ENCODE measurements at regions not wholly inside any gene's neighbourhood (a gene's known extent, or its start where the extent isn't known, plus 50 kb on each side); places are given as distances from the start of the nearest gene placed in this dataset.
"Not testable (repeated sequence)": the region's sequence is repeated elsewhere in the genome, so short reads cannot be mapped to it uniquely, and the experiment has no call there.

DNA sequence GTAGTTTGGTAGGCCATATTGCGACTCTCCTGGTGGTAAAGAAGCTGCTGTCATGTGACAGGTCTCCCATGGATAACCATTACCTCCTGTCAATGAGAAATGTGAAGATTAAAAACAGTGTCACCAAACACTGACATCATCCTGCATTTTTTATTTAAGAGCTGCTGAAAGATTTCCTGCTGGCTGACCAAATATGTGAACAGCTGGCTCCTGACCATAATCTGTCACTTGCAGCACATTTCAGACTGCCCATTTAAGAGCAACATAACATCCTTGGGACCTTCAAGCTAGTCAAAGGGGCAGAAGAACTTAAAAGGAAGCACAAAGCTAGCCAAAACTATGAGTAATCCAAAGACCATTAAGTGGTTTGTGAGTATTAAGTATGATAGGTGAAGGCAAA lies 288.0 kb downstream of the IZUMO3 start:
- Histone ChIP-seq H3K27me3 (ENCODE audit: control insufficient read depth, insufficient read depth, low read length, poor library complexity, severe bottlenecking) (no peaks in the 10 kb centered on the region), H3K27ac (ENCODE audit: insufficient read depth, low read depth, low read length, poor library complexity, severe bottlenecking) (no peak overlapping the region), H3K4me3 (ENCODE audit: insufficient read depth, low read depth, low read length) (no peak overlapping the region), H3K36me3 (ENCODE audit: control insufficient read depth, insufficient read depth, low read length) (no peaks in the 10 kb centered on the region), H3K4me1 (ENCODE audit: control insufficient read depth, insufficient read depth, low read length) (no peaks in the 10 kb centered on the region), H3K9me3 (ENCODE audit: control insufficient read depth, low read length) (no peaks in the 10 kb centered on the region)
- 90 to 100% methylated on average over 1 of the region's 1 CpG for WGBS, 2 experiments

- H3K4me1 ChIP-seq (ENCODE audit: control insufficient read depth, insufficient read depth, low read length) = no peaks in the 10 kb centered on the region
- no peak overlapping the region for H3K4me3 ChIP-seq (ENCODE audit: insufficient read depth, low read depth, low read length)
- H3K36me3 ChIP-seq (ENCODE audit: control insufficient read depth, insufficient read depth, low read length) = no peaks in the 10 kb centered on the region
- WGBS, 2 experiments = 14 to 31% methylated on average over 2 of the region's 2 CpGs
- H3K27ac ChIP-seq (ENCODE audit: insufficient read depth, low read depth, low read length, poor library complexity, severe bottlenecking) = no peak overlapping the region
- H3K27me3 ChIP-seq (ENCODE audit: control insufficient read depth, insufficient read depth, low read length, poor library complexity, severe bottlenecking) = no peaks in the 10 kb centered on the region
- peaks cover 2% of the 10 kb centered on the region for H3K9me3 ChIP-seq (ENCODE audit: control insufficient read depth, low read length)
Observed at GRCh38 chr9:24245988-24246387, 299.7 kb downstream of the IZUMO3 start.

GRCh38 chr9:24242576-24242975 lies 303.1 kb downstream of the IZUMO3 start:
- no peaks in the 10 kb centered on the region for H3K4me1 ChIP-seq (ENCODE audit: control insufficient read depth, insufficient read depth, low read length)
- no peak overlapping the region for H3K27ac ChIP-seq (ENCODE audit: insufficient read depth, low read depth, low read length, poor library complexity, severe bottlenecking)
- peaks cover 2% of the 10 kb centered on the region for H3K9me3 ChIP-seq (ENCODE audit: control insufficient read depth, low read length)
- no peaks in the 10 kb centered on the region for H3K36me3 ChIP-seq (ENCODE audit: control insufficient read depth, insufficient read depth, low read length)
- WGBS, 2 experiments = 79 to 82% methylated on average over 3 of the region's 3 CpGs
- no peaks in the 10 kb centered on the region for H3K27me3 ChIP-seq (ENCODE audit: control insufficient read depth, insufficient read depth, low read length, poor library complexity, severe bottlenecking)
- no peak overlapping the region for H3K4me3 ChIP-seq (ENCODE audit: insufficient read depth, low read depth, low read length)

- 92 to 100% methylated on average over 1 to 2 of the region's 2 CpGs for WGBS, 2 experiments
Observed at GRCh38 chr9:24218656-24219055, 327.0 kb downstream of the IZUMO3 start.

GRCh38 chr9:24210641-24211040 lies 335.1 kb downstream of the IZUMO3 start:
- no peak overlapping the region for H3K4me3 ChIP-seq (ENCODE audit: insufficient read depth, low read depth, low read length)
- no peak overlapping the region for H3K27ac ChIP-seq (ENCODE audit: insufficient read depth, low read depth, low read length, poor library complexity, severe bottlenecking)
- 84 to 100% methylated on average over 1 to 2 of the region's 2 CpGs for WGBS, 2 experiments
- no peaks in the 10 kb centered on the region for H3K4me1 ChIP-seq (ENCODE audit: control insufficient read depth, insufficient read depth, low read length)
- H3K36me3 ChIP-seq (ENCODE audit: control insufficient read depth, insufficient read depth, low read length) = no peaks in the 10 kb centered on the region
- no peaks in the 10 kb centered on the region for H3K9me3 ChIP-seq (ENCODE audit: control insufficient read depth, low read length)
- no peaks in the 10 kb centered on the region for H3K27me3 ChIP-seq (ENCODE audit: control insufficient read depth, insufficient read depth, low read length, poor library complexity, severe bottlenecking)

More at GRCh38 chr9:24218656-24219055, 327.0 kb downstream of the IZUMO3 start:
- no peaks in the 10 kb centered on the region for H3K9me3 ChIP-seq (ENCODE audit: control insufficient read depth, low read length)
- no peaks in the 10 kb centered on the region for H3K27me3 ChIP-seq (ENCODE audit: control insufficient read depth, insufficient read depth, low read length, poor library complexity, severe bottlenecking)
- H3K4me1 ChIP-seq (ENCODE audit: control insufficient read depth, insufficient read depth, low read length) = no peaks in the 10 kb centered on the region
- no peak overlapping the region for H3K4me3 ChIP-seq (ENCODE audit: insufficient read depth, low read depth, low read length)
- no peak overlapping the region for H3K27ac ChIP-seq (ENCODE audit: insufficient read depth, low read depth, low read length, poor library complexity, severe bottlenecking)
- no peaks in the 10 kb centered on the region for H3K36me3 ChIP-seq (ENCODE audit: control insufficient read depth, insufficient read depth, low read length)

DNA sequence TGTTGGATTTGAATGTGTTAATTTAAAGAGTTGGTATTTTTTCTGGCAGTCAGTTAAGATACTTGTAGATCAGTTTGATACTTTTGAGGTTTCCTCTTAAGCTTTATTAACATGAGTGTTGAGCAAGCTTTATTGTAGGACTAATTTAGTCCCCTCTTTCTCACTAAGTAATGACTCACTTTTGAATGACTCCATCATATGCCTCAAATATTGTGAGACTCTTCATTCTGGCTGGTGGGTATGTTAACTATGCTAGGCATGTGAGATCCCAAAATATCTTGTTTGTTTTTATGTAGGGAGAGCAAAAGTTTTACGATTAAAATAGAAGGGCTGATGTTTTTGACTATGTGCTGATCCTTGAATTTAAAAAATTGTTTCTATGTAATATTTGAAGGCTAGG lies 355.7 kb downstream of the IZUMO3 start:
- no peaks in the 10 kb centered on the region for H3K4me1 ChIP-seq (ENCODE audit: control insufficient read depth, insufficient read depth, low read length)
- H3K27ac ChIP-seq (ENCODE audit: insufficient read depth, low read depth, low read length, poor library complexity, severe bottlenecking) = no peak overlapping the region
- no peaks in the 10 kb centered on the region for H3K9me3 ChIP-seq (ENCODE audit: control insufficient read depth, low read length)
- no peaks in the 10 kb centered on the region for H3K36me3 ChIP-seq (ENCODE audit: control insufficient read depth, insufficient read depth, low read length)
- no peak overlapping the region for H3K4me3 ChIP-seq (ENCODE audit: insufficient read depth, low read depth, low read length)
- no peaks in the 10 kb centered on the region for H3K27me3 ChIP-seq (ENCODE audit: control insufficient read depth, insufficient read depth, low read length, poor library complexity, severe bottlenecking)
- 90 to 93% methylated on average over 1 of the region's 1 CpG for WGBS, 2 experiments

DNA sequence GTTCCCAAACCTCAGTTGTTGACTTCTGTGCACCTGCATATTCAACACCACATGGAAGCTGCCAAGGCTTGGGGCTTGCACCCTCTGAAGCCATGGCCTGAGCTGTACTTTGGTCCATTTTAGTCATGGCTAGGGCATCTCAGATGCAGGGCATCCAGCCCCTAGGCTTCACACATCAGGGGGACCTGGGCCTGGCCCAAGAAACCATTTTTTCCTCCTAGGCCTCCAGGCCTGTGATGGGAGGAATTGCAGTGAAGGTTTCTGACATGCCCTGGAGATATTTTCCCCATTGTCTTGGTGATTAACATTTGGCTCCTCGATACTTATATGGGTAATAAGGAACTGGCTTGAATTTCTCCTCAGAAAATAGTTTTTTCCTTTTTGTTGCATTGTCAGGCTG lies 354.5 kb upstream of the ELAVL2 start:
- H3K27me3 ChIP-seq (ENCODE audit: control insufficient read depth, insufficient read depth, low read length, poor library complexity, severe bottlenecking); H3K9me3 ChIP-seq (ENCODE audit: control insufficient read depth, low read length); H3K4me3 ChIP-seq (ENCODE audit: insufficient read depth, low read depth, low read length); H3K4me1 ChIP-seq (ENCODE audit: control insufficient read depth, insufficient read depth, low read length); H3K36me3 ChIP-seq (ENCODE audit: control insufficient read depth, insufficient read depth, low read length); H3K27ac ChIP-seq (ENCODE audit: insufficient read depth, low read depth, low read length, poor library complexity, severe bottlenecking): not testable (repeated sequence)
- WGBS, 2 experiments = 93 to 100% methylated on average over 1 of the region's 1 CpG

DNA sequence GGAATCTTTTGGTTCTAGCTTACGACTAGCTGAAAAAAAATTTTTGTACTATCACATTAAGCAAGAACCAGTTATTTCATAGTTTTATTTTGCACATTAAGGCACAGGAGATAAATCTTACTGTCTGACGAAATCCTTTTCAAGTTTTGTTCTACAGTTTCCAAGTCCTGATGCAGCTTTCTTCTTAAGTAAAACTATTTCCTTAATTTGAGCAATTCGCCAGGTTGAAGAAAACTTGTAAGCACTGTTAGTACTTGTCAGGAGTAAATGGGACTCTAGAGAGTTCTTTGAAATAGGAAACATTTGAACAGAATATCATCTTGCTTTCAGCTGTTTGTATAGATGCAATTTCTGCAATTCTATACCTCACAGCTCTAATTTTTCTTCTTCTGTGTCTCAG lies 318.8 kb upstream of the ELAVL2 start:
- Histone ChIP-seq H3K27ac (ENCODE audit: insufficient read depth, low read depth, low read length, poor library complexity, severe bottlenecking) (no peak overlapping the region), H3K27me3 (ENCODE audit: control insufficient read depth, insufficient read depth, low read length, poor library complexity, severe bottlenecking) (no peaks in the 10 kb centered on the region), H3K4me3 (ENCODE audit: insufficient read depth, low read depth, low read length) (no peak overlapping the region), H3K36me3 (ENCODE audit: control insufficient read depth, insufficient read depth, low read length) (no peaks in the 10 kb centered on the region), H3K9me3 (ENCODE audit: control insufficient read depth, low read length) (no peaks in the 10 kb centered on the region), H3K4me1 (ENCODE audit: control insufficient read depth, insufficient read depth, low read length) (no peaks in the 10 kb centered on the region)
- 79 to 97% methylated on average over 2 to 3 of the region's 3 CpGs for WGBS, 2 experiments

DNA sequence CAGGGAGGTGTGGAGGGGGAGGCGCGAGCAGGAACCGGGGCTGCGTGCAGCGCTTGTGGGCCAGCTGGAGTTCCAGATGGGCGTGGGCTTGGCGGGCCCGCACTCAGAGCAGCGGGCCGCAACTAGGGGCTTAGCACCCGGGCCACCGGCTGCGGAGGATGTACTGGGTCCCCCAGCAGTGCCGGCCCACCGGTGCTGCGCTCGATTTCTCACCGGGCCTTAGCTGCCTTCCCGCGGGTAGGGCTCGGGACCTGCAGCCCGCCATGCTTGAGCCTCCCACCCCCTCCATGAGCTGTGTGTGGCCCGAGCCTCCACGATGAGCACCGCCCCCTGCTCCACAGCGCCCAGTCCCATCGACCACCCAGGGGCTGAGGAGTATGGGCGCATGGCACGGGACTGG lies 309.0 kb upstream of the ELAVL2 start:
- not testable (repeated sequence) for H3K27me3 ChIP-seq (ENCODE audit: control insufficient read depth, insufficient read depth, low read length, poor library complexity, severe bottlenecking); H3K9me3 ChIP-seq (ENCODE audit: control insufficient read depth, low read length); H3K27ac ChIP-seq (ENCODE audit: insufficient read depth, low read depth, low read length, poor library complexity, severe bottlenecking); H3K4me1 ChIP-seq (ENCODE audit: control insufficient read depth, insufficient read depth, low read length); H3K36me3 ChIP-seq (ENCODE audit: control insufficient read depth, insufficient read depth, low read length); H3K4me3 ChIP-seq (ENCODE audit: insufficient read depth, low read depth, low read length)
- WGBS, 2 experiments = 96% methylated on average over 29 of the region's 29 CpGs

- H3K27ac ChIP-seq (ENCODE audit: insufficient read depth, low read depth, low read length, poor library complexity, severe bottlenecking) = no peak overlapping the region
- H3K27me3 ChIP-seq (ENCODE audit: control insufficient read depth, insufficient read depth, low read length, poor library complexity, severe bottlenecking) = no peaks in the 10 kb centered on the region
- H3K4me1 ChIP-seq (ENCODE audit: control insufficient read depth, insufficient read depth, low read length) = no peaks in the 10 kb centered on the region
- 84 to 94% methylated on average over 2 of the region's 2 CpGs for WGBS, 2 experiments
- H3K36me3 ChIP-seq (ENCODE audit: control insufficient read depth, insufficient read depth, low read length) = no peaks in the 10 kb centered on the region
- no peaks in the 10 kb centered on the region for H3K9me3 ChIP-seq (ENCODE audit: control insufficient read depth, low read length)
- no peak overlapping the region for H3K4me3 ChIP-seq (ENCODE audit: insufficient read depth, low read depth, low read length)
Observed at GRCh38 chr9:24132244-24132643, 306.2 kb upstream of the ELAVL2 start.

- Histone ChIP-seq H3K27me3 (ENCODE audit: control insufficient read depth, insufficient read depth, low read length, poor library complexity, severe bottlenecking) (no peaks in the 10 kb centered on the region), H3K4me1 (ENCODE audit: control insufficient read depth, insufficient read depth, low read length) (no peaks in the 10 kb centered on the region), H3K9me3 (ENCODE audit: control insufficient read depth, low read length) (no peaks in the 10 kb centered on the region), H3K36me3 (ENCODE audit: control insufficient read depth, insufficient read depth, low read length) (no peaks in the 10 kb centered on the region), H3K27ac (ENCODE audit: insufficient read depth, low read depth, low read length, poor library complexity, severe bottlenecking) (no peak overlapping the region), H3K4me3 (ENCODE audit: insufficient read depth, low read depth, low read length) (no peak overlapping the region)
- WGBS, 2 experiments = no CpG with 5 or more reads among the region's 1 CpG
Observed at GRCh38 chr9:24127519-24127918, 301.5 kb upstream of the ELAVL2 start.
